Gastroesophageal sphincter (tissue), 3 donors: ENCODE measurements at regions not wholly inside any gene's neighbourhood (a gene's known extent, or its start where the extent isn't known, plus 50 kb on each side); places are given as distances from the start of the nearest gene placed in this dataset.
"Not testable (repeated sequence)": the region's sequence is repeated elsewhere in the genome, so short reads cannot be mapped to it uniquely, and the experiment has no call there.

Experiments
- CTCF ChIP-seq, 4 experiments: fragments of 200-600 bp in 2 of 4; fragments of 450-650 bp in 2 of 4; sonication (generic) in 1 of 4; IDR thresholded peaks; one replicate each; pipeline ENCODE4 v1.5.1; 2017 to 2019; ENCODE audit warnings: antibody characterized with exemption in 4 of 4, mild to moderate bottlenecking in 2 of 4, moderate library complexity in 2 of 4
- EP300 ChIP-seq: sonication (generic); formaldehyde crosslinking; IDR thresholded peaks from one replicate; pipeline ENCODE4 v1.6.1; 2017; ENCODE audit warnings: antibody characterized with exemption, mild to moderate bottlenecking

- TF ChIP-seq CTCF (IDR thresholded peaks at IDR 0.05); EP300: not testable (repeated sequence)
Measured at GRCh38 chr16:60605652-60606051, 1430.6 kb downstream of the CDH8 start.
